ENCODE measurements at regions not wholly inside any gene's neighbourhood (a gene's known extent, or its start where the extent isn't known, plus 50 kb on each side); places are given as distances from the start of the nearest gene placed in this dataset.
"Not testable (repeated sequence)": the region's sequence is repeated elsewhere in the genome, so short reads cannot be mapped to it uniquely, and the experiment has no call there.

- not testable (repeated sequence) for DNase-seq (ENCODE audit: low spot score)
Observed at GRCh38 chrX:95771198-95771597, 913.4 kb upstream of the DIAPH2 start.

GRCh38 chrX:95791876-95792275 lies 892.8 kb upstream of the DIAPH2 start:
- no peak for DNase-seq (ENCODE audit: low spot score)

- DNase-seq (ENCODE audit: low spot score), result no peak
Observed at GRCh38 chrX:95797344-95797743, 887.3 kb upstream of the DIAPH2 start.

GRCh38 chrX:95823796-95824195 lies 860.8 kb upstream of the DIAPH2 start:
- no peak for DNase-seq (ENCODE audit: low spot score)

GRCh38 chrX:95835223-95835622 lies 849.4 kb upstream of the DIAPH2 start:
- no peak for DNase-seq (ENCODE audit: low spot score)

- DNase-seq (ENCODE audit: low spot score), result no peak
Observed at GRCh38 chrX:95836517-95836916, 848.1 kb upstream of the DIAPH2 start.

- DNase-seq (ENCODE audit: low spot score), result no peak
Observed at GRCh38 chrX:95841863-95842262, 842.8 kb upstream of the DIAPH2 start.

GRCh38 chrX:95860127-95860526 lies 824.5 kb upstream of the DIAPH2 start:
- DNase-seq (ENCODE audit: low spot score), result no peak

GRCh38 chrX:95875661-95876060 lies 809.0 kb upstream of the DIAPH2 start:
- DNase-seq (ENCODE audit: low spot score), result no peak

GRCh38 chrX:95878874-95879273 lies 805.8 kb upstream of the DIAPH2 start:
- DNase-seq (ENCODE audit: low spot score), result no peak

- DNase-seq (ENCODE audit: low spot score), result no peak
Observed at GRCh38 chrX:95884186-95884585, 800.5 kb upstream of the DIAPH2 start.

- no peak for DNase-seq (ENCODE audit: low spot score)
Observed at GRCh38 chrX:95885074-95885473, 799.6 kb upstream of the DIAPH2 start.

GRCh38 chrX:95889279-95889678 lies 795.4 kb upstream of the DIAPH2 start:
- DNase-seq (ENCODE audit: low spot score), result no peak

- DNase-seq (ENCODE audit: low spot score), result no peak
Observed at GRCh38 chrX:95893636-95894035, 791.0 kb upstream of the DIAPH2 start.

- DNase-seq (ENCODE audit: low spot score), result peak; percentile 48
Observed at GRCh38 chrX:95903490-95903889, 781.2 kb upstream of the DIAPH2 start.

- DNase-seq (ENCODE audit: low spot score), result no peak
Observed at GRCh38 chrX:95903975-95904374, 780.7 kb upstream of the DIAPH2 start.

- no peak for DNase-seq (ENCODE audit: low spot score)
Observed at GRCh38 chrX:95907081-95907480, 777.6 kb upstream of the DIAPH2 start.

GRCh38 chrX:95911062-95911461 lies 773.6 kb upstream of the DIAPH2 start:
- DNase-seq (ENCODE audit: low spot score), result no peak

GRCh38 chrX:95919605-95920004 lies 765.0 kb upstream of the DIAPH2 start:
- no peak for DNase-seq (ENCODE audit: low spot score)

GRCh38 chrX:95945528-95945927 lies 739.1 kb upstream of the DIAPH2 start:
- DNase-seq (ENCODE audit: low spot score), result no peak

GRCh38 chrX:95949588-95949987 lies 735.1 kb upstream of the DIAPH2 start:
- DNase-seq (ENCODE audit: low spot score), result no peak

- no peak for DNase-seq (ENCODE audit: low spot score)
Observed at GRCh38 chrX:95950679-95951078, 734.0 kb upstream of the DIAPH2 start.

- DNase-seq (ENCODE audit: low spot score), result no peak
Observed at GRCh38 chrX:95953564-95953963, 731.1 kb upstream of the DIAPH2 start.

GRCh38 chrX:95956745-95957144 lies 727.9 kb upstream of the DIAPH2 start:
- DNase-seq (ENCODE audit: low spot score), result no peak

- DNase-seq (ENCODE audit: low spot score), result not testable (repeated sequence)
Observed at GRCh38 chrX:95973456-95974095, 711.1 kb upstream of the DIAPH2 start.

Data from ecto neural progenitor cell (in vitro differentiated cells).